Sigmoid colon (tissue), 6 donors: ENCODE measurements at regions not wholly inside any gene's neighbourhood (a gene's known extent, or its start where the extent isn't known, plus 50 kb on each side); places are given as distances from the start of the nearest gene placed in this dataset.

Source experiments
- DNase-seq: peaks from one replicate; pipeline ENCODE4 v3.0.0-alpha.2; 2019
- H3K27ac ChIP-seq, 4 donors: fragments of 200-600 bp; sonication (generic); one replicate each; pipeline ENCODE4 v1.5.1; 2016 to 2019; ENCODE audit warnings: mild to moderate bottlenecking in 1 of 4
- H3K27me3 ChIP-seq, 3 donors: fragments of 200-600 bp; sonication (generic); one replicate each; pipeline ENCODE4 v1.5.1; 2019; ENCODE audit warnings: mild to moderate bottlenecking in 1 of 3
- H3K36me3 ChIP-seq, 4 donors: fragments of 200-600 bp; sonication (generic); one replicate each; pipeline ENCODE4 v1.5.1; 2016 to 2019
- H3K4me1 ChIP-seq, 4 donors: fragments of 200-600 bp; sonication (generic); one replicate each; pipeline ENCODE4 v1.5.1; 2017 to 2019
- H3K4me3 ChIP-seq, 4 donors: fragments of 200-600 bp; sonication (generic); one replicate each; pipeline ENCODE4 v1.5.1; 2017 to 2019; ENCODE audit warnings: mild to moderate bottlenecking in 2 of 4, moderate library complexity in 1 of 4
- H3K9me3 ChIP-seq, 4 donors: fragments of 200-600 bp in 3 of 4; sonication (generic) in 3 of 4; one replicate each; pipeline versions ENCODE4 v1.5.1 to v1.6.1; 2013 to 2019
- EP300 ChIP-seq, 4 donors: sonication (generic); formaldehyde crosslinking; IDR thresholded peaks; one replicate each; pipeline ENCODE4 v1.6.1; 2017; ENCODE audit warnings: antibody characterized with exemption in 4 of 4
- POLR2A ChIP-seq, 2 donors: fragments of 450-650 bp; IDR thresholded peaks; one replicate each; pipeline ENCODE4 v1.6.1; 2016; ENCODE audit warnings: antibody characterized with exemption in 2 of 2, mild to moderate bottlenecking in 2 of 2, moderate library complexity in 2 of 2
- POLR2AphosphoS5 ChIP-seq, 4 donors: sonication (generic); formaldehyde crosslinking; IDR thresholded peaks; one replicate each; pipeline ENCODE4 v1.6.1; 2017; ENCODE audit warnings: antibody characterized with exemption in 4 of 4
- WGBS, 2 donors: extraction: QIAGEN DNeasy Blood & Tissue Kit; methylation state at CpG; one replicate each; pipeline ENCODE4 v1.1.7; 2013; 5-methylcytosine and 5-hydroxymethylcytosine counted together
- intact Hi-C: fragments of 100-400 bp; cut with DNase I; formaldehyde crosslinking; loops from one replicate; pipeline ENCODE4 v1.15.1; 2023
- TF ChIP-seq, protein P1 (sequence below), 4 experiments: fragments of 450-650 bp in 3 of 4; fragments of 200-600 bp in 1 of 4; IDR thresholded peaks; one replicate each; pipeline ENCODE4 v1.5.1; 2016 to 2019; ENCODE audit warnings: antibody characterized with exemption in 4 of 4, mild to moderate bottlenecking in 3 of 4, moderate library complexity in 2 of 4
- donor health status: healthy with polysubstance abuse.
- donor health status: healthy.

DNA sequence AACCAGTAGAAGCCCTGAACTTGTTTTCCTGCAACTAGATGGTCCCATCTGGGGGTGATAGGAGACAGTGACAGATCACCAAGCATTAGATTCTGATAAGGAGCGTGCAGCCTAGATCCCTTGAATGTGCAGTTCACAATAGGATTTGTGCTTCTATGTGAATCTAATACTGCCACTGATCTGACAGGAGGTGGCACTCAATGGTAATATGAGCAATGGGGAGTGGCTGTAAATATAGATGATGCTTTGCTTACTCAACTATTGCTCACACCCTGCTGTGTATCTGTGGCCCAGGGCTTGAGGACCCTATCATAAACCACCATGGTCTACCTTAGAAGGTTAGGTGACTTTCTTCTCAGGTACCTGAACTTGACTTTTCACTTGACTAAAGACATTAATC, 417.1 kb upstream of the ARHGEF26 start:
- Histone ChIP-seq H3K4me3 (no peak overlapping the region), H3K9me3 (no peaks in the 10 kb centered on the region), H3K27me3 (no peaks in the 10 kb centered on the region), H3K27ac (no peak overlapping the region), H3K36me3 (no peaks in the 10 kb centered on the region), H3K4me1 (no peaks in the 10 kb centered on the region)
- TF ChIP-seq, protein P1, sequence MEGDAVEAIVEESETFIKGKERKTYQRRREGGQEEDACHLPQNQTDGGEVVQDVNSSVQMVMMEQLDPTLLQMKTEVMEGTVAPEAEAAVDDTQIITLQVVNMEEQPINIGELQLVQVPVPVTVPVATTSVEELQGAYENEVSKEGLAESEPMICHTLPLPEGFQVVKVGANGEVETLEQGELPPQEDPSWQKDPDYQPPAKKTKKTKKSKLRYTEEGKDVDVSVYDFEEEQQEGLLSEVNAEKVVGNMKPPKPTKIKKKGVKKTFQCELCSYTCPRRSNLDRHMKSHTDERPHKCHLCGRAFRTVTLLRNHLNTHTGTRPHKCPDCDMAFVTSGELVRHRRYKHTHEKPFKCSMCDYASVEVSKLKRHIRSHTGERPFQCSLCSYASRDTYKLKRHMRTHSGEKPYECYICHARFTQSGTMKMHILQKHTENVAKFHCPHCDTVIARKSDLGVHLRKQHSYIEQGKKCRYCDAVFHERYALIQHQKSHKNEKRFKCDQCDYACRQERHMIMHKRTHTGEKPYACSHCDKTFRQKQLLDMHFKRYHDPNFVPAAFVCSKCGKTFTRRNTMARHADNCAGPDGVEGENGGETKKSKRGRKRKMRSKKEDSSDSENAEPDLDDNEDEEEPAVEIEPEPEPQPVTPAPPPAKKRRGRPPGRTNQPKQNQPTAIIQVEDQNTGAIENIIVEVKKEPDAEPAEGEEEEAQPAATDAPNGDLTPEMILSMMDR (IDR thresholded peaks at IDR 0.05), result no peak
- TF ChIP-seq POLR2AphosphoS5 (IDR thresholded peaks at IDR 0.05), result no peak
- no peak for TF ChIP-seq EP300 (IDR thresholded peaks at IDR 0.05)
- TF ChIP-seq POLR2A (IDR thresholded peaks at IDR 0.05), result no peak
- DNase-seq, result no peak
- intact Hi-C loops, result no loop called here
- 93 to 94% methylated on average over 1 of the region's 1 CpG for WGBS, 2 donors

DNA sequence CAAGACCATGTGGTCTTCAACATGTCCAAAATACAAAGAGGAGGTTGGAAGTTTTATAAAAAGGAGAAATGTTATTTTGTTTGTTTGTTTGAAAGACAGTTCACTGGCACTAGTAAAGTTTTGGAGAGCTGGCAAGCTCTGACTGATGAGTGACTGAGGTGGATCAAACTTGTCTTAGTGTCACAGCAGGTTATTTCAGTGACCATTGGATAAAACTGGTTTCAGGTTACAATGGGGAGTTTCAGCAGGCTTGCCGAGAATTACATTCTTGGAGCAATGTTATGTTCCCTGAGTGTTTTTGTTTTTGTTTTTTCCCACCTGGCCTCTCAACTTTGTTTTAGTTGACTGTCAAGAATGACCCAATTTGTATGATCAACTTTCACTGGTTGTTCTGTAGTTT, 414.5 kb upstream of the ARHGEF26 start:
- H3K9me3 ChIP-seq, result peaks cover 0 to 4% (median 0%) of the 10 kb centered on the region in 4 donors
- H3K4me3 ChIP-seq, result no peak overlapping the region
- TF ChIP-seq, protein P1 (IDR thresholded peaks at IDR 0.05), result no peak
- TF ChIP-seq EP300 (IDR thresholded peaks at IDR 0.05) (no peak), POLR2A (IDR thresholded peaks at IDR 0.05) (no peak), POLR2AphosphoS5 (IDR thresholded peaks at IDR 0.05) (no peak)
- DNase-seq, result no peak
- H3K27me3 ChIP-seq, result no peaks in the 10 kb centered on the region
- H3K4me1 ChIP-seq, result no peaks in the 10 kb centered on the region
- H3K36me3 ChIP-seq, result no peaks in the 10 kb centered on the region
- intact Hi-C loops, result no loop called here
- 78 to 88% methylated on average over 1 of the region's 1 CpG for WGBS, 2 donors
- no peak overlapping the region for H3K27ac ChIP-seq

DNA sequence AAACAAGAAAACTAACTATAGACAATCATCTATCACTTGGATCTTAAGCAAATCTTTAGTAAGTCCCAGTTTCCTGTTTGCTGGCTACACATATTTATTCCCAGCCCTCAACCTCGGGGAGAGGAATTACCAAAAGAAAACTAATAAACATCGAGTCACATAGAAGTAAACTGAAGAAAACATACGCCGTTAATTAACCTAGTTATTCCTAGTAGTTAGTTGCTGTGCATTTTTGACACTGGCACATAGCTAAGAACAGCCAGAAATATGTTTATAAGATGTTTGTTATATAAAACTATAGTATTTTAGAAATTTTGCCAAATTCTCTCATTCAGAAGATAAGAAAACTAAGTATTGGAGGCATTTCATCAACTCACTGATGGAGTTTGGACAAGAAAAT, 407.2 kb upstream of the ARHGEF26 start:
- no peak for DNase-seq
- H3K27ac ChIP-seq, result no peak overlapping the region
- no peaks in the 10 kb centered on the region for H3K36me3 ChIP-seq
- intact Hi-C loops, result no loop called here
- H3K27me3 ChIP-seq, result no peaks in the 10 kb centered on the region
- no peaks in the 10 kb centered on the region for H3K4me1 ChIP-seq
- WGBS, 2 donors, result 77 to 82% methylated on average over 4 of the region's 4 CpGs
- H3K4me3 ChIP-seq, result no peak overlapping the region
- peaks cover 0 to 4% (median 0%) of the 10 kb centered on the region in 4 donors for H3K9me3 ChIP-seq
- TF ChIP-seq EP300 (IDR thresholded peaks at IDR 0.05) (no peak), POLR2AphosphoS5 (IDR thresholded peaks at IDR 0.05) (no peak), POLR2A (IDR thresholded peaks at IDR 0.05) (no peak)
- TF ChIP-seq, protein P1 (IDR thresholded peaks at IDR 0.05), result no peak

DNA sequence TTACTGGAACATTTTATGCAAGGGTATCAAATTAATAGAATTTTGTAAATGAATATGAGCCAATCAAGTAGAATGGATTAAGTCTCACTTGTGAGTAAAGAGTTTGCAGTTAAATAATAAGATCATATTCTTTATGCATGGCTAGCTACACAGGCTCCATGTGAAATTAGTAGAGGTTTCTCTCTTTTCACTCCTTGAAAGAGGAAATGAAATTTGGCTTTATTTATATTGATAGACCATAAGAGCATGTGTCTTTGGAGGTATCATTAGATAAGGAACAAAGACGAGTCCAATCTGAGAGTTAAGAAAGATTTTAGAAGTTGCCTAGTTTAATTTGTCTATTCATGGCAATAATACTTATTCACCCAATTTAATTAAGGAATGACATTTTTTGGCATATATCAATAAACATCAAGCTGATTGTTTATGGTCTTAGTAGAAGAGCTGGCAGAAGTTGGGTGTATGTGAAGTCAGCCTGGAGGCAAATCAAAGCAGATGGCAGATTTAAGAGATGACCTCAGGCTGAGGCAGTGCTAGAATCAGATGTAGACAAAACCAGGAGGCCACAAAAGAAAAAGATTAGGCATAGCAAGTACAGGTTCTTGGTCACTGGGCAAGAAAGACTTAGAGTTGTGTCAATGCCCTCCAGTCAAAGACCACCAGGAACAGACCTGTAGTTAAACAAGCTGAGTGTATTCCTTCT, 406.5 kb upstream of the ARHGEF26 start:
- no peak overlapping the region for H3K27ac ChIP-seq
- no peaks in the 10 kb centered on the region for H3K27me3 ChIP-seq
- no peak overlapping the region for H3K4me3 ChIP-seq
- no peak for DNase-seq
- H3K9me3 ChIP-seq, result peaks cover 0 to 4% (median 0%) of the 10 kb centered on the region in 4 donors
- H3K4me1 ChIP-seq, result no peaks in the 10 kb centered on the region
- 81 to 82% methylated on average over 1 of the region's 1 CpG for WGBS, 2 donors
- TF ChIP-seq, protein P1 (IDR thresholded peaks at IDR 0.05), result no peak
- TF ChIP-seq EP300 (IDR thresholded peaks at IDR 0.05) (no peak), POLR2AphosphoS5 (IDR thresholded peaks at IDR 0.05) (no peak), POLR2A (IDR thresholded peaks at IDR 0.05) (no peak)
- intact Hi-C loops, result no loop called here
- no peaks in the 10 kb centered on the region for H3K36me3 ChIP-seq

DNA sequence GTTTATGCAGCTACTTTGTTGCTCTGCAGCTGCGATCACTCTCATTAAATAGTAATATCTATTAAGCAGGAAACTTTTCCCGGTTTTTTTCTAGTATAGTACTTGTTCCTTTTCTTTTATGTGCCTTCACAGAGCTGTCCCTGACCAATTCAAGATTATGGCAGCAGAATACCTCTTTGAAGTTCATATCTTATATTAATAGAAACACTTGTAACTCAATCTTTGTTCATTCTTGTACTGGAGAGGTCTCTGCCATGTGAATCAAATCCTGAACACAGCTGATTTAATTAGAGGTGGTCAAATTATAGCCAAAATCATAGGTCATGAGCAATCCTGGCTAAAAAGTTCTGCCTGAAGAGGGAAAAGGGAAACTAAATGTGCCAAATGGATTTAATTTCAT, 399.0 kb upstream of the ARHGEF26 start:
- TF ChIP-seq, protein P1 (IDR thresholded peaks at IDR 0.05), result no peak
- no peak for TF ChIP-seq POLR2AphosphoS5 (IDR thresholded peaks at IDR 0.05)
- no peak for TF ChIP-seq EP300 (IDR thresholded peaks at IDR 0.05)
- no peak for TF ChIP-seq POLR2A (IDR thresholded peaks at IDR 0.05)
- no peak overlapping the region for H3K27ac ChIP-seq

More for the DNA sequence above, 399.0 kb upstream of the ARHGEF26 start:
- DNase-seq, result no peak
- H3K9me3 ChIP-seq, result no peaks in the 10 kb centered on the region
- no peaks in the 10 kb centered on the region for H3K27me3 ChIP-seq
- peaks cover 0 to 8% (median 0%) of the 10 kb centered on the region in 4 donors for H3K4me1 ChIP-seq
- WGBS, 2 donors, result 72 to 80% methylated on average over 2 of the region's 2 CpGs
- H3K36me3 ChIP-seq, result no peaks in the 10 kb centered on the region
- intact Hi-C loops, result no loop called here
- no peak overlapping the region for H3K4me3 ChIP-seq
